ENCODE measurements at regions not wholly inside any gene's neighbourhood (a gene's known extent, or its start where the extent isn't known, plus 50 kb on each side); places are given as distances from the start of the nearest gene placed in this dataset.

DNA sequence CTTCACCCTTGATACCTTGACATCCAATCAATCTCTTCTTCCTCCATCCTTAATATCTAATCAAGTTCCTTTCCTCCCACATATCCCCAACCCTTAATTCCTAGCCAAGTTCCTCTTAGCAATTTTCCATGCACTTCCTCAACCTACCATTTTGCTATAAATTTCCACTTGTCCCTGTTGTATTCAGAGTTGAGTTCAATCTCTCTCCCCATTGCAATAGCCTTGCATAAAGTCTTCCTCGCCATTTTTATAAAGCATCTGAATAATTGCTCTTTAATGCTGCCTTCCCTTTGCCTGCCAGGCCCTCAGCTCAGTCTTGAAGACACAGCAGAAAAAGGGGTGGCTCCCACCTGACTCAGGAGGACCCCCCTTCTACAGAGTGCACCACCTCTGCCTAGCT is 390.3 kb downstream of the HHIPL2 start:
- Histone ChIP-seq H3K27me3 (ENCODE audit: control insufficient read depth, insufficient read depth, low read length) (no peaks in the 10 kb centered on the region), H3K4me1 (ENCODE audit: control insufficient read depth, insufficient read depth, low read length) (no peaks in the 10 kb centered on the region), H3K4me3 (ENCODE audit: low read depth, low read length) (no peak overlapping the region), H3K36me3 (ENCODE audit: control insufficient read depth, insufficient read depth, low read length) (no peaks in the 10 kb centered on the region), H3K9me3 (ENCODE audit: control insufficient read depth, insufficient read depth, low read length) (no peaks in the 10 kb centered on the region), H3K27ac (ENCODE audit: low read depth, low read length) (no peak overlapping the region)
- no peak for DNase-seq (ENCODE audit: low read depth in 4 of 6, low spot score in 6 of 6)
- 100% methylated on average over 1 of the region's 1 CpG for WGBS (ENCODE audit: insufficient coverage)

DNA sequence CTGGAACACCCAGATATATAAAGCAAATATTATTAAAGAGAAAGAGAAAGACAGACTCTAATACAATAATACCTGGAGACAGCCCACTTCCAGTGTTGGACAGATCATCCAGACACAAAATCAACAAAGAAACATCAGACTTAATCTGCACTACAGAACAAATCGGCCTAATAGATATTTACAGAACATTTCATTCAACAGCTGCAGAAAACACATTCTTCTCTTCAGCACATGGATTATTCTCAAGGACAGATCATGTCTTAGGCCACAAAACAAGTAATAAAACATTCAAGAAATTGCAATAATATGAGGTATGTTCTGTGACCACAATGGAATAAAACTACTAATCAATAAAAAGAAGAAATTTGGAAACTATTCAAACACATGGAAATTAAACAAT is 398.3 kb upstream of the DUSP10 start:
- no CpG with 5 or more reads among the region's 1 CpG for WGBS (ENCODE audit: insufficient coverage)
- H3K4me3 ChIP-seq (ENCODE audit: low read depth, low read length), result no peak overlapping the region
- no peaks in the 10 kb centered on the region for H3K27me3 ChIP-seq (ENCODE audit: control insufficient read depth, insufficient read depth, low read length)
- DNase-seq (ENCODE audit: low read depth in 4 of 6, low spot score in 6 of 6), result no peak
- no peaks in the 10 kb centered on the region for H3K36me3 ChIP-seq (ENCODE audit: control insufficient read depth, insufficient read depth, low read length)
- no peak overlapping the region for H3K27ac ChIP-seq (ENCODE audit: low read depth, low read length)
- H3K4me1 ChIP-seq (ENCODE audit: control insufficient read depth, insufficient read depth, low read length), result no peaks in the 10 kb centered on the region
- no peaks in the 10 kb centered on the region for H3K9me3 ChIP-seq (ENCODE audit: control insufficient read depth, insufficient read depth, low read length)

DNA sequence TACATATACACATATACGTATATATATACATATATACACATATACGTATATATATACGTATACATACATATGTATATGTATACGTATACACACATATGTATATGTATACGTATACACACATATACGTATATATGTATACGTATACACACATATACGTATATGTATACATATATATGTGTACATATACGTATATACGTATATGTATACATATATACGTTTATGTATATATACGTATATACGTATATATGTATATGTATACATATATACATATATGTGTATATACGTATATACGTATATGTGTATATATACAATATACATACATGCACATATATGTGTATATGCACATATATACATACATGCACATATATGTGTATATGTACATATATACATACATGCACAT is 396.2 kb upstream of the DUSP10 start:
- no peaks in the 10 kb centered on the region for H3K4me1 ChIP-seq (ENCODE audit: control insufficient read depth, insufficient read depth, low read length)
- H3K27me3 ChIP-seq (ENCODE audit: control insufficient read depth, insufficient read depth, low read length), result no peaks in the 10 kb centered on the region
- no peak overlapping the region for H3K27ac ChIP-seq (ENCODE audit: low read depth, low read length)
- H3K9me3 ChIP-seq (ENCODE audit: control insufficient read depth, insufficient read depth, low read length), result no peaks in the 10 kb centered on the region
- WGBS (ENCODE audit: insufficient coverage), result no CpG with 5 or more reads among the region's 15 CpGs
- H3K36me3 ChIP-seq (ENCODE audit: control insufficient read depth, insufficient read depth, low read length), result no peaks in the 10 kb centered on the region
- DNase-seq (ENCODE audit: low read depth in 4 of 6, low spot score in 6 of 6), result no peak
- H3K4me3 ChIP-seq (ENCODE audit: low read depth, low read length), result no peak overlapping the region

DNA sequence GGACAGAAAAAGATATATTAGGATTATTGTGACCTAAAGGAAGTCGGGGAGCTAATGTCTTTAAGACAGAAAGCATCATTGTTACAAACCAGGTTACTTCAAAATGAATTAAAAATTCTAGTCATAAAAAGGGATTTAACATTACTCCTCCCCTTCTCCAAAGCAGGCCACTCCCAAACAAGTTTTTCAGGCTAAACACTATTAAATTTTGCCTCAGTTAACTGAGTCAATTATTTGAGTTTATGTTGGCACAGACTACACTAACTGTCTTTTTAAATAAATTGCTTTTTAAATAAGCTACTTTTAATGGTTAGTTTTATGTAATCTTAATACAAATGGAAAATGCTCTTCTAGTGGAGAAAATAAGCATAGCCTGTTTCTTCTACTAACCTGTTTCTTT is 395.0 kb upstream of the DUSP10 start:
- DNase-seq (ENCODE audit: low read depth in 4 of 6, low spot score in 6 of 6), result no peak
- Histone ChIP-seq H3K9me3 (ENCODE audit: control insufficient read depth, insufficient read depth, low read length) (no peaks in the 10 kb centered on the region), H3K36me3 (ENCODE audit: control insufficient read depth, insufficient read depth, low read length) (no peaks in the 10 kb centered on the region), H3K4me3 (ENCODE audit: low read depth, low read length) (no peak overlapping the region), H3K27ac (ENCODE audit: low read depth, low read length) (no peak overlapping the region), H3K4me1 (ENCODE audit: control insufficient read depth, insufficient read depth, low read length) (no peaks in the 10 kb centered on the region), H3K27me3 (ENCODE audit: control insufficient read depth, insufficient read depth, low read length) (no peaks in the 10 kb centered on the region)
- WGBS (ENCODE audit: insufficient coverage), result no CpG with 5 or more reads among the region's 1 CpG

DNA sequence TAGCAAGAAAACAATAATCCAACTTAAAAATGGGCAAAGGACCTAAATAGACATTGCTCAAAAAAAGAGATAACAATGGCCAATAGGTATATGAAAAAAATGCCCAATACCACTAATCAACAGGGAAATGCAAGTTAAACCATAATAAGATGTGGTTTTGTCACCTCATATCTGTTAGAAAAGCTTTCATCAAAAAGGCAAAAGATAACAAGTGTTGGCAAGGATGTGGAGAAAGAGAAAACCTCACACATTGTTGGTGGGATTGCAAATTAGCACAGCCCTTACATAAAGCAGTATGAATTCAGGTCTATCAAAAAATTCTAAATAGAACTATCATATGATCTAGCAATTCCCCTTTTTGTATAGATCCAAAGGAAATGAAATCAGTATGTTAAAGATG is 387.2 kb upstream of the DUSP10 start:
- DNase-seq (ENCODE audit: low read depth in 4 of 6, low spot score in 6 of 6), result no peak
- Histone ChIP-seq H3K4me3 (ENCODE audit: low read depth, low read length) (no peak overlapping the region), H3K36me3 (ENCODE audit: control insufficient read depth, insufficient read depth, low read length) (no peaks in the 10 kb centered on the region), H3K4me1 (ENCODE audit: control insufficient read depth, insufficient read depth, low read length) (no peaks in the 10 kb centered on the region), H3K27me3 (ENCODE audit: control insufficient read depth, insufficient read depth, low read length) (no peaks in the 10 kb centered on the region), H3K27ac (ENCODE audit: low read depth, low read length) (no peak overlapping the region), H3K9me3 (ENCODE audit: control insufficient read depth, insufficient read depth, low read length) (no peaks in the 10 kb centered on the region)

DNA sequence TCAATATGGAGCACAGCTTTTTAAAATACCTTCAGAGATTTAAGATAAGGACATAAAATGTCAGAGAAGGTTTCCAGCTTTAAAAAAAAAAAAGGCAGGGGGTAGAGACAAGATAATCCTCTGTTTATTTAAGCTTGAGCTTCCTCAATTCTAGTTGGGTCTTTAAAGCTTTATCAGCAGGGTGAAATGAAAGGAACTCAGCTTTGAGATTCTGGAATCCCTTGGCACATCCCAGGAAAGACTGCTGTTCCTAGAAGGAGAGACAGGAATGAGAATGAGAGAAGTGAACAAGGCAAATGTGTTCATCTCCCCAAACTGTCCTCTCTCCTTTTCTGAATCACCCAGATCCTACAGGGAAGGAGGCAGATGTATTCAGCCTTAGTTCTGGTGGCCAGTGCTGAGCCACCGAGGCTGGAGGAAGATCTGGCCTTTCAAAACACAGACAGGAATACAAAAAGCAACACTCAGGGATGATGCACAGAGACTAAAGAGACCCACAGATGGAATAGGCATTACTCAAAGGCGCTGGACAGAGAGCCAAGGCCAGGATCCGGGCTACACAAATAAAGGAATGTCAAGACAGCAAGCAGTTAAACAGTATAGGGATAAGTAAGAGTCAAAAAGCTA is 385.8 kb upstream of the DUSP10 start:
- Histone ChIP-seq H3K27ac (ENCODE audit: low read depth, low read length) (no peak overlapping the region), H3K4me3 (ENCODE audit: low read depth, low read length) (no peak overlapping the region), H3K36me3 (ENCODE audit: control insufficient read depth, insufficient read depth, low read length) (no peaks in the 10 kb centered on the region), H3K4me1 (ENCODE audit: control insufficient read depth, insufficient read depth, low read length) (no peaks in the 10 kb centered on the region), H3K27me3 (ENCODE audit: control insufficient read depth, insufficient read depth, low read length) (no peaks in the 10 kb centered on the region), H3K9me3 (ENCODE audit: control insufficient read depth, insufficient read depth, low read length) (no peaks in the 10 kb centered on the region)
- no peak for DNase-seq (ENCODE audit: low read depth in 4 of 6, low spot score in 6 of 6)
- 65% methylated on average over 3 of the region's 3 CpGs for WGBS (ENCODE audit: insufficient coverage)

DNA sequence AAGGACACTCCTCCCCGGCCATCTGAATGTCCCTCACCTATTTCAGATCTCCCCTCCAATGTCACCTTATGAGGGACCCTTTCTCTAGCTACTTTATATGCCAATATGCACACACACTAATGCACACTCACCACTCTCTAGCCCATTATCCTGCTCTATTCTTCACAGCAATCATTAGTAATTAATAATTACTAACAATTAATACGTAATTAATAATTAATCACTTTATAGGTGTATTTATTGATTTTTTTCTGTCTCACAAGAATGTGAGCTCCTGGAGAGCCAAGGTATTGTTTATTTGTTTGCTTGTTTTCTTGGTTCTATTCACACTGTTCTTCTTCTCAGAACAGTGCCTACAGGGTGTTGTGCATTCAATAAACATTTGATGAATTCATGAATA is 385.2 kb upstream of the DUSP10 start:
- WGBS (ENCODE audit: insufficient coverage), result 67% methylated on average over 1 of the region's 2 CpGs
- Histone ChIP-seq H3K4me3 (ENCODE audit: low read depth, low read length) (no peak overlapping the region), H3K27ac (ENCODE audit: low read depth, low read length) (no peak overlapping the region), H3K4me1 (ENCODE audit: control insufficient read depth, insufficient read depth, low read length) (no peaks in the 10 kb centered on the region), H3K36me3 (ENCODE audit: control insufficient read depth, insufficient read depth, low read length) (no peaks in the 10 kb centered on the region), H3K27me3 (ENCODE audit: control insufficient read depth, insufficient read depth, low read length) (no peaks in the 10 kb centered on the region), H3K9me3 (ENCODE audit: control insufficient read depth, insufficient read depth, low read length) (no peaks in the 10 kb centered on the region)
- DNase-seq (ENCODE audit: low read depth in 4 of 6, low spot score in 6 of 6), result no peak

DNA sequence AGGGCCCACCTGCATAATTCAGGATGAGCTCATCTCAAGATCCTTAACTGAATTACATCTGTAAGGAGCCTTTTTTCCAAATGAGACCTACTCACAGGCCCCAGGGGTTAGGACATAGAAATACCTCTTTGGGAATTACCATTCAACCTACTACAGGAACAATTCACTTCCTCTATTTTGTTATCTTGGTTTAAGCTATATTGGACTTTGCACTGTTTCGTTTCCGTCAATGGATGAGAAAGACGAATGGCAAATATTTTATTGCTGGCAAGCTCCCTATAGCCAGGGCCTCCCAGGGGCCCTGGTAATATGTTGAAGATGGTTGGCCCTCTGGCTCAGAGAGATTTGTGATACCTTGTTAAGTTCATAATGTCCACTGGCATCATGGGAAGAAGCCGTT is 384.2 kb upstream of the DUSP10 start:
- Histone ChIP-seq H3K27ac (ENCODE audit: low read depth, low read length) (no peak overlapping the region), H3K4me1 (ENCODE audit: control insufficient read depth, insufficient read depth, low read length) (no peaks in the 10 kb centered on the region), H3K36me3 (ENCODE audit: control insufficient read depth, insufficient read depth, low read length) (no peaks in the 10 kb centered on the region), H3K9me3 (ENCODE audit: control insufficient read depth, insufficient read depth, low read length) (no peaks in the 10 kb centered on the region), H3K27me3 (ENCODE audit: control insufficient read depth, insufficient read depth, low read length) (no peaks in the 10 kb centered on the region), H3K4me3 (ENCODE audit: low read depth, low read length) (no peak overlapping the region)
- 94% methylated on average over 4 of the region's 4 CpGs for WGBS (ENCODE audit: insufficient coverage)
- DNase-seq (ENCODE audit: low read depth in 4 of 6, low spot score in 6 of 6), result no peak

DNA sequence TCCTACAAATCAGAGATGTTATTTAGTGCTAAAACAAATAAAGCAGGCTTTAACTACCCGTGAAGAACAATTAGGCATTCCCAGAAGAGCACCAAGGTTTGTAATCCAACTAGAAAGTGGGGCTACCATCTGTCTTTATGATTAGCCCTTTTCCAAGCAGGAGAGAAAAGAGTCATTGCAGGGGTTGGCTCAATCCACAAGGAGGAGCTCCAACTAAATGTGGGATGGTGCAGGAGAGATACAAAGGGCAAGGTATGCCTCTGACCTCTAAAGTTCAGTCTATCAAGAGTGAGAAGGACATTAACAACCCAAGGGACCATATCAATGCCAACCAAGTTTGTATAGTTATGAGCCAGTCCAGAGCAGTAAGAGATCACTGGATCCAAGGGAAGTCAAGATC is 382.7 kb upstream of the DUSP10 start:
- Histone ChIP-seq H3K4me3 (ENCODE audit: low read depth, low read length) (no peak overlapping the region), H3K27me3 (ENCODE audit: control insufficient read depth, insufficient read depth, low read length) (no peaks in the 10 kb centered on the region), H3K27ac (ENCODE audit: low read depth, low read length) (no peak overlapping the region), H3K4me1 (ENCODE audit: control insufficient read depth, insufficient read depth, low read length) (no peaks in the 10 kb centered on the region), H3K9me3 (ENCODE audit: control insufficient read depth, insufficient read depth, low read length) (no peaks in the 10 kb centered on the region), H3K36me3 (ENCODE audit: control insufficient read depth, insufficient read depth, low read length) (no peaks in the 10 kb centered on the region)
- DNase-seq (ENCODE audit: low read depth in 4 of 6, low spot score in 6 of 6), result peak in 1 of 6 donors; percentile 22
- WGBS (ENCODE audit: insufficient coverage), result no CpG with 5 or more reads among the region's 1 CpG

DNA sequence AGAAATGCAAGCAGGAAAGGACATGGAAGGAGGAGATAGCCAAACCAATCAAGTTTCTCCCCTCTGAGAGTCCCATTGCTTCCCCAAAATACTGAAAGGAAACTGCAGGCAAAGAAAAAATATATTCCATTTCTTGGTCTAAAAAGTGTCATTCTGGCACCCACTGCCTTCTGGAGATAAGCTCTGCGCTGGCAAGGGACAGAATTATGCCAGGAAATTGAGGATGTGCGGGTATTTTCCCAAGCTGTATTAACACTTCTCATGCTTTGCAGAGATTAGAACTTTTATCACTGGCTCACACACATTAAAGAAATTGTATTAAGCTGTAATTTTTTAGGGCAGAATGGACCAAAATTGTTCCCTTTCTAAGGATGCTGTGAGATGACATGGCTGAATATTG is 381.2 kb upstream of the DUSP10 start:
- Histone ChIP-seq H3K4me1 (ENCODE audit: control insufficient read depth, insufficient read depth, low read length) (no peaks in the 10 kb centered on the region), H3K9me3 (ENCODE audit: control insufficient read depth, insufficient read depth, low read length) (no peaks in the 10 kb centered on the region), H3K27me3 (ENCODE audit: control insufficient read depth, insufficient read depth, low read length) (no peaks in the 10 kb centered on the region), H3K27ac (ENCODE audit: low read depth, low read length) (no peak overlapping the region), H3K36me3 (ENCODE audit: control insufficient read depth, insufficient read depth, low read length) (no peaks in the 10 kb centered on the region), H3K4me3 (ENCODE audit: low read depth, low read length) (no peak overlapping the region)
- WGBS (ENCODE audit: insufficient coverage), result no CpG with 5 or more reads among the region's 2 CpGs
- DNase-seq (ENCODE audit: low read depth in 4 of 6, low spot score in 6 of 6), result peak in 1 of 6 donors; percentile 9

Measured in spinal cord (tissue), 9 donors.